Panc1 (cell line): ENCODE measurements at regions not wholly inside any gene's neighbourhood (a gene's known extent, or its start where the extent isn't known, plus 50 kb on each side); places are given as distances from the start of the nearest gene placed in this dataset.

ENCODE experiments used
- ATAC-seq: fragments of 200-7000 bp; cut with Tn5 transposase; 2 replicates; pipeline ENCODE4 v1.9.1; 2020; ENCODE audit warnings: mild to moderate bottlenecking, moderate library complexity
- BruUV-seq: library from RNA; stranded (reverse); fragments of 400-500 nt; replicated peaks from 2 replicates; lab custom pipeline; 2021; lab: Mats Ljungman, UMichigan
- CTCF ChIA-PET: fragments of 300-600 bp; sonication (Branson Sonifier 250); formaldehyde crosslinking; loops from one replicate; lab custom pipeline; 2022; ENCODE audit warnings: antibody characterized with exemption; lab: Charles Lee
- POLR2A ChIA-PET: fragments of 300-600 bp; sonication (Branson Sonifier 250); formaldehyde crosslinking; loops from one replicate; lab custom pipeline; 2022; ENCODE audit warnings: antibody characterized with exemption; lab: Charles Lee
- DNase-seq: peaks from one replicate; pipeline ENCODE4 v3.0.0-alpha.2; 2010; ENCODE audit warnings: low read depth, low spot score
- H3K27ac ChIP-seq: 2 replicates; pipeline ENCODE4 v1.5.1; 2011; ENCODE audit warnings: mild to moderate bottlenecking, low read length, inconsistent platforms
- H3K27me3 ChIP-seq: fragments of 200-500 bp; sonication (Bioruptor generic); 2 replicates; pipeline ENCODE4 v1.6.0; 2014; ENCODE audit warnings: low read length, inconsistent platforms; ENCODE audit not compliant: control insufficient read depth, insufficient read depth
- H3K36me3 ChIP-seq: fragments of 200-500 bp; sonication (Bioruptor generic); 2 replicates; pipeline ENCODE4 v1.5.1; 2014; ENCODE audit warnings: inconsistent platforms, mild to moderate bottlenecking, low read length, moderate library complexity; ENCODE audit not compliant: control insufficient read depth, insufficient read depth
- H3K4me1 ChIP-seq: 2 replicates; pipeline ENCODE4 v1.5.1; 2011; ENCODE audit warnings: inconsistent platforms, mild to moderate bottlenecking, low read length, moderate library complexity; ENCODE audit not compliant: control insufficient read depth, insufficient read depth
- H3K4me3 ChIP-seq, 2 experiments: 2 replicates each; pipeline ENCODE4 v1.5.1; 2011 to 2012; ENCODE audit warnings: low read depth in 2 of 2, low read length in 2 of 2, mild to moderate bottlenecking in 2 of 2, inconsistent platforms in 1 of 2, moderate library complexity in 1 of 2
- H3K9me3 ChIP-seq: fragments of 200-500 bp; sonication (Bioruptor generic); 2 replicates; pipeline ENCODE4 v1.5.1; 2014; ENCODE audit warnings: low read depth, mild to moderate bottlenecking, inconsistent platforms, low read length, moderate library complexity; ENCODE audit not compliant: control insufficient read depth, insufficient read depth
- POLR2AphosphoS5 ChIP-seq: IDR thresholded peaks from 2 replicates; pipeline ENCODE4 v1.6.1; 2012; ENCODE audit warnings: mild to moderate bottlenecking, low read depth, low read length, moderate library complexity
- SIN3A ChIP-seq: IDR thresholded peaks from 2 replicates; pipeline ENCODE4 v1.6.1; 2012; ENCODE audit warnings: low read depth, mild to moderate bottlenecking, low read length, moderate library complexity, borderline replicate concordance; ENCODE audit not compliant: insufficient read depth
- TCF7L2 ChIP-seq: IDR thresholded peaks from 2 replicates; pipeline ENCODE4 v1.6.1; 2011; ENCODE audit warnings: mild to moderate bottlenecking, low read depth, low read length, inconsistent platforms
- in situ Hi-C: cut with HindIII; loops from 2 replicates; pipeline ENCODE4 v1.10.0; 2016; ENCODE audit warnings: low sequenced_read_pairs, low pct_unique_long_range_greater_than_20kb
- intact Hi-C: fragments of 100-400 bp; cut with micrococcal nuclease; formaldehyde crosslinking; loops from one replicate; pipeline ENCODE4 v1.10.0; 2022; ENCODE audit not compliant: unreplicated experiment
- TF ChIP-seq, protein P1 (sequence below), 2 experiments: IDR thresholded peaks; 2 replicates each; pipeline ENCODE4 v1.6.1; 2011 to 2012; ENCODE audit warnings: low read depth in 2 of 2, control low read depth in 1 of 2, low read length in 1 of 2, mild to moderate bottlenecking in 1 of 2, moderate library complexity in 1 of 2; ENCODE audit not compliant: insufficient read depth in 1 of 2
- TF ChIP-seq, protein P2 (sequence below): fragments of 450-650 bp; IDR thresholded peaks from 2 replicates; pipeline ENCODE4 v1.5.1; 2017; ENCODE audit warnings: mild to moderate bottlenecking

DNA sequence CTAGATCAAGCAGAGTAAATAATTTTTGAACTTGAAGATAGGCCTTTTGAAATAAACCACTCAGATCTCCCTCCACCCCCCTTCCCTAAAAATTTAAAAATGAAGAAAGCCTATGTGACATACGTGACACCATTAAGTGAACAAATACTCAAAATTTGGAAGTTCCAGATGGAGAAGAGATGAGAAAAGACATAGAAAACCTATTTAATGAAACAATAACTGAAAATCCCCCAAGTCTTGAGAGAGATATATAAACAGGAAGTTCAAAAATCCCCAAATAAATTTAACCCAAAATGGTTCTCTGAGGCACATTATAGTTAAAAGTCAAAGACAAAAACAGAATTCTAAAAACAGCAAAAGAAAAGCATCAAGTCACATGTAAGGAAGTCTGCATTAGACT lies 428.6 kb downstream of the PSAT1 start:
- TF ChIP-seq, protein P1, sequence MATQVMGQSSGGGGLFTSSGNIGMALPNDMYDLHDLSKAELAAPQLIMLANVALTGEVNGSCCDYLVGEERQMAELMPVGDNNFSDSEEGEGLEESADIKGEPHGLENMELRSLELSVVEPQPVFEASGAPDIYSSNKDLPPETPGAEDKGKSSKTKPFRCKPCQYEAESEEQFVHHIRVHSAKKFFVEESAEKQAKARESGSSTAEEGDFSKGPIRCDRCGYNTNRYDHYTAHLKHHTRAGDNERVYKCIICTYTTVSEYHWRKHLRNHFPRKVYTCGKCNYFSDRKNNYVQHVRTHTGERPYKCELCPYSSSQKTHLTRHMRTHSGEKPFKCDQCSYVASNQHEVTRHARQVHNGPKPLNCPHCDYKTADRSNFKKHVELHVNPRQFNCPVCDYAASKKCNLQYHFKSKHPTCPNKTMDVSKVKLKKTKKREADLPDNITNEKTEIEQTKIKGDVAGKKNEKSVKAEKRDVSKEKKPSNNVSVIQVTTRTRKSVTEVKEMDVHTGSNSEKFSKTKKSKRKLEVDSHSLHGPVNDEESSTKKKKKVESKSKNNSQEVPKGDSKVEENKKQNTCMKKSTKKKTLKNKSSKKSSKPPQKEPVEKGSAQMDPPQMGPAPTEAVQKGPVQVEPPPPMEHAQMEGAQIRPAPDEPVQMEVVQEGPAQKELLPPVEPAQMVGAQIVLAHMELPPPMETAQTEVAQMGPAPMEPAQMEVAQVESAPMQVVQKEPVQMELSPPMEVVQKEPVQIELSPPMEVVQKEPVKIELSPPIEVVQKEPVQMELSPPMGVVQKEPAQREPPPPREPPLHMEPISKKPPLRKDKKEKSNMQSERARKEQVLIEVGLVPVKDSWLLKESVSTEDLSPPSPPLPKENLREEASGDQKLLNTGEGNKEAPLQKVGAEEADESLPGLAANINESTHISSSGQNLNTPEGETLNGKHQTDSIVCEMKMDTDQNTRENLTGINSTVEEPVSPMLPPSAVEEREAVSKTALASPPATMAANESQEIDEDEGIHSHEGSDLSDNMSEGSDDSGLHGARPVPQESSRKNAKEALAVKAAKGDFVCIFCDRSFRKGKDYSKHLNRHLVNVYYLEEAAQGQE (IDR thresholded peaks at IDR 0.05; ENCODE audit: insufficient read depth in 1 of 2, low read depth in 2 of 2, low read length in 1 of 2), result no peak
- no peak for TF ChIP-seq SIN3A
- TF ChIP-seq POLR2AphosphoS5, result no peak
- TF ChIP-seq TCF7L2, result no peak
- TF ChIP-seq, protein P2, sequence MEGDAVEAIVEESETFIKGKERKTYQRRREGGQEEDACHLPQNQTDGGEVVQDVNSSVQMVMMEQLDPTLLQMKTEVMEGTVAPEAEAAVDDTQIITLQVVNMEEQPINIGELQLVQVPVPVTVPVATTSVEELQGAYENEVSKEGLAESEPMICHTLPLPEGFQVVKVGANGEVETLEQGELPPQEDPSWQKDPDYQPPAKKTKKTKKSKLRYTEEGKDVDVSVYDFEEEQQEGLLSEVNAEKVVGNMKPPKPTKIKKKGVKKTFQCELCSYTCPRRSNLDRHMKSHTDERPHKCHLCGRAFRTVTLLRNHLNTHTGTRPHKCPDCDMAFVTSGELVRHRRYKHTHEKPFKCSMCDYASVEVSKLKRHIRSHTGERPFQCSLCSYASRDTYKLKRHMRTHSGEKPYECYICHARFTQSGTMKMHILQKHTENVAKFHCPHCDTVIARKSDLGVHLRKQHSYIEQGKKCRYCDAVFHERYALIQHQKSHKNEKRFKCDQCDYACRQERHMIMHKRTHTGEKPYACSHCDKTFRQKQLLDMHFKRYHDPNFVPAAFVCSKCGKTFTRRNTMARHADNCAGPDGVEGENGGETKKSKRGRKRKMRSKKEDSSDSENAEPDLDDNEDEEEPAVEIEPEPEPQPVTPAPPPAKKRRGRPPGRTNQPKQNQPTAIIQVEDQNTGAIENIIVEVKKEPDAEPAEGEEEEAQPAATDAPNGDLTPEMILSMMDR, result no peak
- Histone ChIP-seq H3K9me3 (no peaks in the 10 kb centered on the region), H3K4me3 (no peak overlapping the region), H3K27ac (no peak overlapping the region), H3K36me3 (no peaks in the 10 kb centered on the region), H3K27me3 (no peaks in the 10 kb centered on the region), H3K4me1 (no peaks in the 10 kb centered on the region)
- POLR2A ChIA-PET, result no interaction called here
- in situ Hi-C loops, result no loop called here
- intact Hi-C loops, result no loop called here
- no peak for DNase-seq
- no TSS peak for BruUV-seq
- CTCF ChIA-PET, result no interaction called here
- no peak for ATAC-seq

DNA sequence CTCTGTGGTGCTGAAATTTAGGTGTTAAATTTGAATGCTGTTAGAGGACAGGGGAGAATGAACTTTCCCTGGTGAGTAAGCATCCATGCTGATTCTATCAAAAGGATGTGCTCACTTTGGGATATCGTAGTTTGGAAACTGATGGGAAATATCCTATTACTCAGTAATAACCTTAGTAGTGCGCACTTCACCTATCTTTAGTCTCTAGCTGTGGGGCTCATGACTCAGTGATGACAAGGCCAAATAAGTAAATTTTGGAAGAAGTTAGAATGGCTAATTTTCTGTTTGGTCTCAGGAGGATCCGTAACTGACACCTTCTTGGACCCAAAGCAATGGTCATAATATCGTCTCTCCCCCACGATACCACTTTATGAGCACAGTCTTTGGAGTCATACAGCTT lies 448.4 kb downstream of the PSAT1 start:
- no peak for DNase-seq
- no peak overlapping the region for H3K27ac ChIP-seq
- no peaks in the 10 kb centered on the region for H3K9me3 ChIP-seq
- TF ChIP-seq, protein P2, result no peak
- TF ChIP-seq TCF7L2 (no peak), SIN3A (no peak), POLR2AphosphoS5 (no peak)
- TF ChIP-seq, protein P1 (IDR thresholded peaks at IDR 0.05; ENCODE audit: insufficient read depth in 1 of 2, low read depth in 2 of 2, low read length in 1 of 2), result no peak
- no peak overlapping the region for H3K4me3 ChIP-seq
- no TSS peak for BruUV-seq
- ChIA-PET CTCF (no interaction called here), POLR2A (no interaction called here)
- H3K4me1 ChIP-seq, result no peaks in the 10 kb centered on the region
- no peaks in the 10 kb centered on the region for H3K36me3 ChIP-seq
- intact Hi-C loops, result no loop called here
- in situ Hi-C loops, result no loop called here
- ATAC-seq, result no peak
- no peaks in the 10 kb centered on the region for H3K27me3 ChIP-seq
